LNCaP clone FGC (cell line): ENCODE measurements at regions not wholly inside any gene's neighbourhood (a gene's known extent, or its start where the extent isn't known, plus 50 kb on each side); places are given as distances from the start of the nearest gene placed in this dataset.

Source experiments
- DNase-seq: peaks from one replicate; pipeline ENCODE4 v3.0.0-alpha.2; 2011; ENCODE audit warnings: low read depth
- H3K4me3 ChIP-seq: 2 replicates; pipeline ENCODE4 v1.5.1; 2011; ENCODE audit warnings: mild to moderate bottlenecking, low read depth, low read length, control low read depth
- CTCF ChIP-seq: IDR thresholded peaks from 2 replicates; pipeline ENCODE4 v1.5.1; 2012; ENCODE audit warnings: mild to moderate bottlenecking; ENCODE audit not compliant: control insufficient read depth, insufficient read depth; ENCODE audit errors: extremely low read depth

GRCh38 chr4:55218041-55218440 lies 92.6 kb upstream of the KDR start:
- no peak overlapping the region for H3K4me3 ChIP-seq
- no peak for DNase-seq
- TF ChIP-seq CTCF: no peak

GRCh38 chr4:55237839-55238238 lies 108.2 kb upstream of the SRD5A3 start:
- DNase-seq: no peak
- TF ChIP-seq CTCF: no peak
- H3K4me3 ChIP-seq: no peak overlapping the region

- no peak overlapping the region for H3K4me3 ChIP-seq
- no peak for TF ChIP-seq CTCF
- no peak for DNase-seq
These were observed 107.6 kb upstream of the SRD5A3 start for GRCh38 chr4:55238407-55238806.

GRCh38 chr4:55241461-55241860 lies 104.6 kb upstream of the SRD5A3 start:
- H3K4me3 ChIP-seq: no peak overlapping the region
- DNase-seq: no peak
- TF ChIP-seq CTCF: no peak

GRCh38 chr4:55242506-55242905 lies 103.5 kb upstream of the SRD5A3 start:
- no peak for DNase-seq

GRCh38 chr4:55247521-55247920 lies 98.5 kb upstream of the SRD5A3 start:
- no peak overlapping the region for H3K4me3 ChIP-seq
- TF ChIP-seq CTCF: no peak

More at GRCh38 chr4:55242506-55242905, 103.5 kb upstream of the SRD5A3 start:
- no peak for TF ChIP-seq CTCF
- H3K4me3 ChIP-seq: no peak overlapping the region

GRCh38 chr4:55248756-55249155 lies 97.3 kb upstream of the SRD5A3 start:
- no peak for TF ChIP-seq CTCF
- H3K4me3 ChIP-seq: no peak overlapping the region
- no peak for DNase-seq

More at GRCh38 chr4:55247521-55247920, 98.5 kb upstream of the SRD5A3 start:
- no peak for DNase-seq
